ENCODE measurements at regions not wholly inside any gene's neighbourhood (a gene's known extent, or its start where the extent isn't known, plus 50 kb on each side); places are given as distances from the start of the nearest gene placed in this dataset.

GRCh38 chr16:6317934-6318333, 1014.7 kb upstream of the RBFOX1 start:
- DNase-seq (ENCODE audit: low spot score) = no peak
- TF ChIP-seq CTCF (IDR thresholded peaks at IDR 0.05) = no peak
- peaks cover 58% of the 10 kb centered on the region for H3K9me3 Mint-ChIP-seq (ENCODE audit: low read depth)
- no peak overlapping the region for H3K27ac Mint-ChIP-seq (ENCODE audit: unreplicated experiment)
- H3K4me3 Mint-ChIP-seq (ENCODE audit: unreplicated experiment) = no peak overlapping the region
- H3K4me1 Mint-ChIP-seq (ENCODE audit: low read depth) = no peaks in the 10 kb centered on the region
- no peaks in the 10 kb centered on the region for H3K27me3 Mint-ChIP-seq (ENCODE audit: low read depth)
- no peaks in the 10 kb centered on the region for H3K36me3 Mint-ChIP-seq (ENCODE audit: low read depth)

- no peak for DNase-seq (ENCODE audit: low spot score)
- H3K9me3 Mint-ChIP-seq (ENCODE audit: low read depth) = peaks cover 28% of the 10 kb centered on the region
- TF ChIP-seq CTCF (IDR thresholded peaks at IDR 0.05) = no peak
- H3K27me3 Mint-ChIP-seq (ENCODE audit: low read depth) = no peaks in the 10 kb centered on the region
- H3K27ac Mint-ChIP-seq (ENCODE audit: unreplicated experiment) = no peak overlapping the region
- no peak overlapping the region for H3K4me3 Mint-ChIP-seq (ENCODE audit: unreplicated experiment)
- H3K36me3 Mint-ChIP-seq (ENCODE audit: low read depth) = no peaks in the 10 kb centered on the region
- H3K4me1 Mint-ChIP-seq (ENCODE audit: low read depth) = no peaks in the 10 kb centered on the region
Observed at GRCh38 chr16:6309271-6309670, 1023.4 kb upstream of the RBFOX1 start.

- Mint-ChIP-seq H3K9me3 (ENCODE audit: low read depth) (peaks cover 27% of the 10 kb centered on the region), H3K36me3 (ENCODE audit: low read depth) (no peaks in the 10 kb centered on the region), H3K4me1 (ENCODE audit: low read depth) (no peaks in the 10 kb centered on the region), H3K27ac (ENCODE audit: unreplicated experiment) (no peak overlapping the region), H3K4me3 (ENCODE audit: unreplicated experiment) (no peak overlapping the region), H3K27me3 (ENCODE audit: low read depth) (no peaks in the 10 kb centered on the region)
- no peak for TF ChIP-seq CTCF (IDR thresholded peaks at IDR 0.05)
- no peak for DNase-seq (ENCODE audit: low spot score)
Observed at GRCh38 chr16:6308176-6308575, 1024.5 kb upstream of the RBFOX1 start.

GRCh38 chr16:6300523-6300922, 1032.1 kb upstream of the RBFOX1 start:
- Mint-ChIP-seq H3K27ac (ENCODE audit: unreplicated experiment) (no peak overlapping the region), H3K4me1 (ENCODE audit: low read depth) (no peaks in the 10 kb centered on the region), H3K4me3 (ENCODE audit: unreplicated experiment) (no peak overlapping the region), H3K27me3 (ENCODE audit: low read depth) (no peaks in the 10 kb centered on the region), H3K36me3 (ENCODE audit: low read depth) (no peaks in the 10 kb centered on the region), H3K9me3 (ENCODE audit: low read depth) (peaks cover 53% of the 10 kb centered on the region)
- TF ChIP-seq CTCF (IDR thresholded peaks at IDR 0.05) = no peak
- DNase-seq (ENCODE audit: low spot score) = no peak

- Mint-ChIP-seq H3K36me3 (ENCODE audit: low read depth) (no peaks in the 10 kb centered on the region), H3K4me1 (ENCODE audit: low read depth) (no peaks in the 10 kb centered on the region), H3K4me3 (ENCODE audit: unreplicated experiment) (no peak overlapping the region), H3K9me3 (ENCODE audit: low read depth) (peaks cover 62% of the 10 kb centered on the region), H3K27ac (ENCODE audit: unreplicated experiment) (no peak overlapping the region), H3K27me3 (ENCODE audit: low read depth) (no peaks in the 10 kb centered on the region)
- no peak for TF ChIP-seq CTCF (IDR thresholded peaks at IDR 0.05)
- no peak for DNase-seq (ENCODE audit: low spot score)
Observed at GRCh38 chr16:6297666-6298410, 1034.8 kb upstream of the RBFOX1 start.

Measured in chondrocyte (in vitro differentiated cells).